ENCODE measurements at regions not wholly inside any gene's neighbourhood (a gene's known extent, or its start where the extent isn't known, plus 50 kb on each side); places are given as distances from the start of the nearest gene placed in this dataset.
"Not testable (repeated sequence)": the region's sequence is repeated elsewhere in the genome, so short reads cannot be mapped to it uniquely, and the experiment has no call there.

DNA sequence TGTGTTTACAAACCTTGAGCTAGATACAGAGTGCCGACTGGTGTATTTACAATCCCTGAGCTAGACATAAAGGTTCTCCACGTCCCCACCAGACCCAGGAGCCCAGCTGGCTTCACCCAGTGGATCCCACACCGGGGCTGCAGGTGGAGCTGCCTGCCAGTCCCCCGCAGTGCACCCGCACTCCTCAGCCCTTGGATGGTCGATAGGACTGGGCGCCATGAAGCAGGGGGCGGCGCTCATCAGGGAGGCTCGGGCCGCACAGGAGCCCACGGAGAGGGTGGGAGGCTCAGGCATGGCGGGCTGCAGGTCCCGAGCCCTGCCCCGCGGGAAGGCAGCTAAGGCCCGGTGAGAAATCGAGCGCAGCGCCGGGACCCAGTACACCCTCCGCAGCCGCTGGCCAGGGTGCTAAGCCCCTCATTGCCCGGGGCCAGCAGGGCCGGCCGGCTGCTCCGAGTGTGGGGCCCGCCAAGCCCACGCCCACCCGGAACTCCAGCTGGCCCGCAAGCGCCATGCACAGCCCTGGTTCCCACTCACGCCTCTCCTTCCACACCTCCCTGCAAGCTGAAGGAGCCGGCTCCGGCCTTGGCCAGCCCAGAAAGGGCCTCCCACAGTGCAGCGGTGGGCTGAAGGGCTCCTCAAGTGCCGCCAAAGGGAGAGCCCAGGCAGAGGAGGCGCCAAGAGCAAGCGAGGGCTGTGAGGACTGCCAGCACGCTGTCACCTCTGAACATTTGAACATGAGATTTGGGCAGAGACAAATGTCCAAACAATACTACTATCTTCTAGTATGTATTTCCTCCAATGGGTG, 1820.7 kb downstream of the NCAM2 start:
- TF ChIP-seq, protein P1, sequence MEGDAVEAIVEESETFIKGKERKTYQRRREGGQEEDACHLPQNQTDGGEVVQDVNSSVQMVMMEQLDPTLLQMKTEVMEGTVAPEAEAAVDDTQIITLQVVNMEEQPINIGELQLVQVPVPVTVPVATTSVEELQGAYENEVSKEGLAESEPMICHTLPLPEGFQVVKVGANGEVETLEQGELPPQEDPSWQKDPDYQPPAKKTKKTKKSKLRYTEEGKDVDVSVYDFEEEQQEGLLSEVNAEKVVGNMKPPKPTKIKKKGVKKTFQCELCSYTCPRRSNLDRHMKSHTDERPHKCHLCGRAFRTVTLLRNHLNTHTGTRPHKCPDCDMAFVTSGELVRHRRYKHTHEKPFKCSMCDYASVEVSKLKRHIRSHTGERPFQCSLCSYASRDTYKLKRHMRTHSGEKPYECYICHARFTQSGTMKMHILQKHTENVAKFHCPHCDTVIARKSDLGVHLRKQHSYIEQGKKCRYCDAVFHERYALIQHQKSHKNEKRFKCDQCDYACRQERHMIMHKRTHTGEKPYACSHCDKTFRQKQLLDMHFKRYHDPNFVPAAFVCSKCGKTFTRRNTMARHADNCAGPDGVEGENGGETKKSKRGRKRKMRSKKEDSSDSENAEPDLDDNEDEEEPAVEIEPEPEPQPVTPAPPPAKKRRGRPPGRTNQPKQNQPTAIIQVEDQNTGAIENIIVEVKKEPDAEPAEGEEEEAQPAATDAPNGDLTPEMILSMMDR (IDR thresholded peaks at IDR 0.05; ENCODE audit: insufficient read depth, low read length, poor library complexity, severe bottlenecking): not testable (repeated sequence)
- not testable (repeated sequence) for TF ChIP-seq EZH2phosphoT487 (conservative IDR thresholded peaks at IDR 0.05; ENCODE audit: low read length)
